Tibial artery (tissue), 4 donors: ENCODE measurements at regions not wholly inside any gene's neighbourhood (a gene's known extent, or its start where the extent isn't known, plus 50 kb on each side); places are given as distances from the start of the nearest gene placed in this dataset.
"Not testable (repeated sequence)": the region's sequence is repeated elsewhere in the genome, so short reads cannot be mapped to it uniquely, and the experiment has no call there.

Source experiments
- DNase-seq, 2 donors: peaks; one replicate each; pipeline ENCODE4 v3.0.0-alpha.2; 2019
- H3K27ac ChIP-seq, 2 donors: fragments of 200-600 bp; sonication (generic) in 1 of 2; 1 replicate in 1 of 2; 2 replicates in 1 of 2; pipeline ENCODE4 v1.5.1; 2018 to 2019; ENCODE audit warnings: mild to moderate bottlenecking in 1 of 2
- H3K27me3 ChIP-seq, 2 donors: fragments of 200-600 bp; sonication (generic) in 1 of 2; one replicate each; pipeline versions ENCODE4 v1.5.1 to v1.6.0; 2016 to 2019
- H3K36me3 ChIP-seq, 3 donors: fragments of 200-600 bp; sonication (generic) in 2 of 3; one replicate each; pipeline ENCODE4 v1.5.1; 2016 to 2019; ENCODE audit warnings: mild to moderate bottlenecking in 2 of 3
- H3K4me1 ChIP-seq, 4 donors: fragments of 200-600 bp; sonication (generic) in 2 of 4; 1 replicate in 3 of 4; 2 replicates in 1 of 4; pipeline ENCODE4 v1.5.1; 2016 to 2019
- H3K4me3 ChIP-seq, 2 donors: fragments of 200-600 bp; sonication (generic) in 1 of 2; 1 replicate in 1 of 2; 2 replicates in 1 of 2; pipeline ENCODE4 v1.5.1; 2018 to 2019; ENCODE audit warnings: mild to moderate bottlenecking in 2 of 2
- H3K9me3 ChIP-seq, 3 donors: fragments of 200-600 bp; sonication (generic) in 1 of 3; one replicate each; pipeline ENCODE4 v1.5.1; 2016 to 2019
- CTCF ChIP-seq, 2 experiments: fragments of 200-600 bp in 1 of 2; fragments of 450-650 bp in 1 of 2; IDR thresholded peaks; one replicate each; pipeline ENCODE4 v1.5.1; 2017 to 2019; ENCODE audit warnings: antibody characterized with exemption in 2 of 2, mild to moderate bottlenecking in 1 of 2, moderate library complexity in 1 of 2
- intact Hi-C: fragments of 100-400 bp; cut with DNase I; formaldehyde crosslinking; loops from one replicate; pipeline ENCODE4 v1.15.0; 2023; ENCODE audit warnings: low total_unique reads

- TF ChIP-seq CTCF (IDR thresholded peaks at IDR 0.05): no peak
- H3K27me3 ChIP-seq: no peaks in the 10 kb centered on the region
- no peaks in the 10 kb centered on the region for H3K9me3 ChIP-seq
- no peak for DNase-seq
- intact Hi-C loops: no loop called here
- H3K27ac ChIP-seq: no peak overlapping the region
- H3K36me3 ChIP-seq: no peaks in the 10 kb centered on the region
- no peak overlapping the region for H3K4me3 ChIP-seq
- no peaks in the 10 kb centered on the region for H3K4me1 ChIP-seq
These were observed 191.7 kb upstream of the NR3C1 start for GRCh38 chr5:143594902-143595818.

DNA sequence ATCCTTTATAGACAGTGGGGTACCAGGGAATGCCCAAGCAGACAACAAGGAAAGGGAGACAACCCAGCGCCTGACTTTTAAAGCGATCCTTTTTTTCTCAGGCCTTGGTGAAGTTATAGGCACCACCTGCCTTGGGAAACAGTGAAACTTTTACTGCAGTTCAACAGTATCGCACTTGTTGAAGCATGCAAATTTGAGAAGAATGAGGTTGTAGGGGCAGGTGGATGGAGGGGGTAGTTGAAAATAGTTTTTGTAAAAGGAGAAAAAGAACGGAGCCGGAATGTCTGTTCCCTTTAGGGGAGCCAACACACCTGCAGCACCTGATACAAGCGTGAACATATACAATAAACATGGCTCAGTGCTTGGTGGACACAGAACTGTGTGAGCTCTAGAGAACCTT, 190.2 kb upstream of the NR3C1 start:
- H3K9me3 ChIP-seq: no peaks in the 10 kb centered on the region
- DNase-seq: no peak
- H3K27ac ChIP-seq: no peak overlapping the region
- no peaks in the 10 kb centered on the region for H3K36me3 ChIP-seq
- H3K4me3 ChIP-seq: no peak overlapping the region
- no peaks in the 10 kb centered on the region for H3K27me3 ChIP-seq
- intact Hi-C loops: no loop called here
- no peaks in the 10 kb centered on the region for H3K4me1 ChIP-seq
- TF ChIP-seq CTCF (IDR thresholded peaks at IDR 0.05): no peak

DNA sequence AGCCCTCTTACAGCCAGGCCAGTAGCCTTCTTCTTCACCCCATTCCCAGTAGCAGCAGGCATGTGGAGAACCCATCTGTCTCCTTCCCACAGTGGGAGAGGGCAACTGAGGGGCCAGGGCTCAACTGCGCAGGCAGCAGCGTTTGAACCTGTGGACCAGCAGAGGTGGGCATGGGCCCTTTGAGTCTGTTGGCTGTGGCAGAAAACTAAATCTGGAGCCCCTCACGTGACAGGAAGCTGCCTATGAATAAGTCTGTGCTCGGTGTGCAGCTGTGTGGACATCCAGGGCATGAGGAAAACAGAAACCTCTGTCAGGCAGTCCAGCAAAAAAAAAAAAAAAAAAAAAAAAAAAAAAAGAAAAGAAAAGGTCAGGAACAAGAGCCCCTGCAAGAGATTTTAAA, 189.2 kb upstream of the NR3C1 start:
- Histone ChIP-seq H3K4me3 (no peak overlapping the region), H3K9me3 (no peaks in the 10 kb centered on the region), H3K4me1 (peaks cover 0 to 5% (median 0%) of the 10 kb centered on the region in 4 donors), H3K27ac (no peak overlapping the region), H3K36me3 (no peaks in the 10 kb centered on the region), H3K27me3 (no peaks in the 10 kb centered on the region)
- no peak for TF ChIP-seq CTCF (IDR thresholded peaks at IDR 0.05)
- intact Hi-C loops: no loop called here
- no peak for DNase-seq

GRCh38 chr5:143588933-143589662, 185.6 kb upstream of the NR3C1 start:
- no peak overlapping the region for H3K27ac ChIP-seq
- no peak for TF ChIP-seq CTCF (IDR thresholded peaks at IDR 0.05)
- no peaks in the 10 kb centered on the region for H3K9me3 ChIP-seq
- no peak for DNase-seq
- no peak overlapping the region for H3K4me3 ChIP-seq
- H3K36me3 ChIP-seq: no peaks in the 10 kb centered on the region
- intact Hi-C loops: no loop called here
- H3K4me1 ChIP-seq: peaks cover 0 to 19% (median 0%) of the 10 kb centered on the region in 4 donors
- no peaks in the 10 kb centered on the region for H3K27me3 ChIP-seq

DNA sequence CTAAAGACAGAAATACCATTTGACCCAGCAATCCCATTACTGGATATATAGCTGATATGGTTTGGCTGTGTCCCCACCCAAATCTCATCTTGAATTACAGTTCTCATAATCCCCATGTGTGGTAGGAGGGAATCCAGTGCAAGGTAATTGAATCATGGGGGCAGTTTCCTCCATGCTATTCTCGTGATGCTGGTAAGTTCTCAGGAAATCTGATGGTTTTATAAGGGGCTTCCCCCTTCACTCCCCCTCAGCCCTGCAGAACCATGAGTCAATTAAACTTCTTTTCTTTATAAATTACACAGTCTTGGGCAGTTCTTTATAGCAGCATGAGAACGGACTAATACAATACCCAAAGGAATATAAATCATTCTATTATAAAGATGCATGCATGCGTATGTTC, 184.6 kb upstream of the NR3C1 start:
- DNase-seq, H3K4me3 ChIP-seq, H3K27me3 ChIP-seq, H3K27ac ChIP-seq, H3K9me3 ChIP-seq, intact Hi-C loops, H3K36me3 ChIP-seq: not testable (repeated sequence)
- peaks cover 0 to 19% (median 0%) of the 10 kb centered on the region in 4 donors for H3K4me1 ChIP-seq

DNA sequence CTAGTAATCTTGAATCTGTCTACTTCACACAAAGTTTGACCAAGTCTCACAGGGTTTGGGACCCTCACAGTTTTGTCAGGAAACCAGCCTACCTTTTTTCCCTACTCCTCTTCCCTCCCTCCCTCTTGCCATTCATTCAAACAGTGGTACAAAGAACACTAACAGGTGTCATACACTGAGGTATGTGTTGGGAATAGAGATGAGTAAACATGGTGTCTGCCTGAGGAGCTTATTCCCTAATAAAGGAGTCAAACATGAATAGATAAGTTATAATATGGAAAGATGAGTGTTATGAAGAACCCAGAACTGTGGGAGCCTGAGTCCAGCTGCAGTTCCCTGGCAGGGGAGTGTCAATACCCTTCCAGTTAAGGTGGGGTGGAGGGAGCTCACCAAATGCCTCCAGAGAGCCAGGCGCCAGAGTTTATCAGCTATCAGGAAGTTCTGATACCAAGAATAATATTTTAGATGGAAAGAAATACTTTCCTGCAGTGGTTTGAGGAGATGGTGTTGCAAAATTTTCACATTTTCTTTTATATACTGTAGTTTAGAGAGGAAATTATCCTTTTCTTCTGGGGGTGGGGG, 183.4 kb upstream of the NR3C1 start:
- Histone ChIP-seq H3K4me3 (no peak overlapping the region), H3K4me1 (peaks cover 0 to 19% (median 0%) of the 10 kb centered on the region in 4 donors), H3K9me3 (no peaks in the 10 kb centered on the region), H3K36me3 (no peaks in the 10 kb centered on the region), H3K27ac (no peak overlapping the region), H3K27me3 (no peaks in the 10 kb centered on the region)
- TF ChIP-seq CTCF (IDR thresholded peaks at IDR 0.05): no peak
- DNase-seq: no peak
- intact Hi-C loops: no loop called here
